ENCODE measurements at regions not wholly inside any gene's neighbourhood (a gene's known extent, or its start where the extent isn't known, plus 50 kb on each side); places are given as distances from the start of the nearest gene placed in this dataset.

DNA sequence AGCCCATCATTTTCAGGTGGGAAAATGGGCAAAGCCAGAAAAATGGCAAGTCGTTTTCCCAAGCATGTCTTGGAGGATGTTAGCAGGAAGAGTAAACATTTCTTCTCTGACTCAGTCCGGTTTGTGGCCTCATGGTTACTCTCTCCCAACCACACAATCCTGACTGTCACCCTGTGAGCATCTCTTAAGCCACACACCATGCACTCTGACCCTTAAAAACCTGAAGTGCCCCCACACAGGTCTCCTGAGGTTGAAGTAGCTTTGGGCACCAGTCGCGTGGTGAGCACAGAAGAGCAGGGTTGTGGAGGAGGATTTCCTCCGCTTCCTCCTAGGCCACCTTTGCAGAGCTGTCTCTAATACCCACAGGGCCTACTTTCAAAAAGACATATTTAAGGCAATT, 387.3 kb upstream of the NPVF start:
- ChIA-PET POLR2A (no interaction called here), CTCF (no interaction called here), RAD21 (ENCODE audit: low non-redundant PET in 1 of 2, low total read pairs in 2 of 2, uncharacterized antibody in 2 of 2, unreplicated experiment in 2 of 2) (no interaction called here)
- Histone ChIP-seq H3K27me3 (ENCODE audit: insufficient read depth, low read length) (peaks cover 36% of the 10 kb centered on the region), H2AFZ (ENCODE audit: low read depth, low read length, poor library complexity, severe bottlenecking) (no peak overlapping the region), H3K4me1 (ENCODE audit: control insufficient read depth in 1 of 2, insufficient read depth in 2 of 2, low read length in 2 of 2) (no peaks in the 10 kb centered on the region), H3K79me2 (ENCODE audit: insufficient read depth, low read length) (no peaks in the 10 kb centered on the region), H4K20me1 (ENCODE audit: insufficient read depth) (no peaks in the 10 kb centered on the region), H3K36me3 (ENCODE audit: control insufficient read depth in 1 of 2, insufficient read depth in 2 of 2, low read length in 2 of 2) (no peaks in the 10 kb centered on the region), H3K9ac (ENCODE audit: low read length) (no peak overlapping the region), H3K4me2 (ENCODE audit: low read length) (no peak overlapping the region), H3K9me2 (ENCODE audit: insufficient read depth) (no peaks in the 10 kb centered on the region), H3K4me3 (replicated peaks in 1 of 2; ENCODE audit: low read depth in 1 of 2, low read length in 2 of 2) (no peak overlapping the region), H3K27ac (ENCODE audit: low read depth, low read length) (no peak overlapping the region), H3K9me3 (ENCODE audit: control insufficient read depth in 1 of 2, insufficient read depth in 1 of 2, low read depth in 1 of 2, low read length in 2 of 2) (no peaks in the 10 kb centered on the region)
- TF ChIP-seq JUND (IDR thresholded peaks at IDR 0.05) (no peak), RAD21 (IDR thresholded peaks at IDR 0.05; ENCODE audit: low read depth) (no peak), YY1 (IDR thresholded peaks at IDR 0.05; ENCODE audit: extremely low read depth, insufficient replicate concordance, low read depth, low read length) (no peak), POLR2AphosphoS5 (IDR thresholded peaks at IDR 0.05; ENCODE audit: low read depth, low read length) (no peak), CEBPB (IDR thresholded peaks at IDR 0.05; ENCODE audit: low read depth) (no peak), SP1 (IDR thresholded peaks at IDR 0.05; ENCODE audit: low read depth) (no peak), TCF7L2 (IDR thresholded peaks at IDR 0.05; ENCODE audit: borderline replicate concordance, extremely low read depth, insufficient read depth, insufficient read length) (no peak), CBX3 (IDR thresholded peaks at IDR 0.05; ENCODE audit: low read depth) (no peak), EZH2phosphoT487 (IDR thresholded peaks at IDR 0.05; ENCODE audit: borderline replicate concordance) (no peak), EZH2 (IDR thresholded peaks at IDR 0.05) (no peak), ZFX (IDR thresholded peaks at IDR 0.05) (no peak)
- TF ChIP-seq, protein P1, sequence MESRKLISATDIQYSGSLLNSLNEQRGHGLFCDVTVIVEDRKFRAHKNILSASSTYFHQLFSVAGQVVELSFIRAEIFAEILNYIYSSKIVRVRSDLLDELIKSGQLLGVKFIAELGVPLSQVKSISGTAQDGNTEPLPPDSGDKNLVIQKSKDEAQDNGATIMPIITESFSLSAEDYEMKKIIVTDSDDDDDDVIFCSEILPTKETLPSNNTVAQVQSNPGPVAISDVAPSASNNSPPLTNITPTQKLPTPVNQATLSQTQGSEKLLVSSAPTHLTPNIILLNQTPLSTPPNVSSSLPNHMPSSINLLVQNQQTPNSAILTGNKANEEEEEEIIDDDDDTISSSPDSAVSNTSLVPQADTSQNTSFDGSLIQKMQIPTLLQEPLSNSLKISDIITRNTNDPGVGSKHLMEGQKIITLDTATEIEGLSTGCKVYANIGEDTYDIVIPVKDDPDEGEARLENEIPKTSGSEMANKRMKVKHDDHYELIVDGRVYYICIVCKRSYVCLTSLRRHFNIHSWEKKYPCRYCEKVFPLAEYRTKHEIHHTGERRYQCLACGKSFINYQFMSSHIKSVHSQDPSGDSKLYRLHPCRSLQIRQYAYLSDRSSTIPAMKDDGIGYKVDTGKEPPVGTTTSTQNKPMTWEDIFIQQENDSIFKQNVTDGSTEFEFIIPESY (IDR thresholded peaks at IDR 0.05; ENCODE audit: extremely low read depth, insufficient replicate concordance, low read length), result no peak
- TF ChIP-seq, protein P2, sequence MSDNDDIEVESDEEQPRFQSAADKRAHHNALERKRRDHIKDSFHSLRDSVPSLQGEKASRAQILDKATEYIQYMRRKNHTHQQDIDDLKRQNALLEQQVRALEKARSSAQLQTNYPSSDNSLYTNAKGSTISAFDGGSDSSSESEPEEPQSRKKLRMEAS (IDR thresholded peaks at IDR 0.05), result no peak
- TF ChIP-seq, protein P3, sequence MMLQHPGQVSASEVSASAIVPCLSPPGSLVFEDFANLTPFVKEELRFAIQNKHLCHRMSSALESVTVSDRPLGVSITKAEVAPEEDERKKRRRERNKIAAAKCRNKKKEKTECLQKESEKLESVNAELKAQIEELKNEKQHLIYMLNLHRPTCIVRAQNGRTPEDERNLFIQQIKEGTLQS (IDR thresholded peaks at IDR 0.05), result no peak
- DNase-seq (ENCODE audit: low read depth, low spot score) (no peak), ATAC-seq (no peak)
- BruUV-seq (replicated peaks), result no TSS peak
- intact Hi-C loops (cut with micrococcal nuclease), result no loop called here

Data from HCT116 (cell line).